HG02798 (cell line): ENCODE measurements at regions not wholly inside any gene's neighbourhood (a gene's known extent, or its start where the extent isn't known, plus 50 kb on each side); places are given as distances from the start of the nearest gene placed in this dataset.
"Not testable (repeated sequence)": the region's sequence is repeated elsewhere in the genome, so short reads cannot be mapped to it uniquely, and the experiment has no call there.

ENCODE experiments used
- ATAC-seq: cut with Tn5 transposase; IDR thresholded peaks from one replicate; pipeline ENCODE4 v1.9.1; 2021; ENCODE audit warnings: mild to moderate bottlenecking; ENCODE audit not compliant: unreplicated experiment, poor library complexity

DNA sequence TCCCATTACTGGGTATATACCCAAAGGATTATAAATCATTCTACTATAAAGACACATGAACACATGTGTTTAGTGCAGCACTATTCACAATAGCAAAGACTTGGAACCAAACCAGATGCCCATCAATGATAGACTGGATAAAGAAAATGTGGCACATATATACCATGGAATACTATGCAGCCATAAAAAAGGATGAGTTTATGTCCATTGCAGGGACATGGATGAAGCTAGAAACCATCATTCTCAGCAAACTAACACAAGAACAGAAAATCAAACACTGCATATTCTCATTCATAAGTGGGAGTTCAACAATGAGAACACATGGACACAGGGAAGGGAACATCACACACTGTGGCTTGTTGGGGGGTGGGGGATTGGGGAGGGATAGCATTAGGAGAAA, 225.2 kb upstream of the PRDM1 start:
- ATAC-seq, result not testable (repeated sequence)

DNA sequence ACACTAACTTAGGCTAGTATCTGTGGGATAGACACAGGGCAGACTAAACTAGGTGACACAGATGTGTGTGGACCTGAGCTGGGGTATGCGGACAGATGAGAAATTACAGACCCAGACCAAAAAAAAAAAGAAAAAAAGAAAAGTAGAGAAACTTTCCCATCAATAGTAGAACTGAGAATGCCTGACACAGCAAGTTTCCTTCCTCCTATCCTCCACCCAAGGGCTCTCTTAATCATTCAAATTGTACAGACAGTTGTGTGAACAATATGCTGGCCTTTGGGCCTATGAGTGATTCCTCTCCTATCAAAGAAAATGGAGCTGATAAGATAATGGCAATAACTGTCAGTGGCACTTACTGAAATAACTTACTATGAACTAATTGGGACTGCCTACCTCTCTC, 226.7 kb upstream of the PRDM1 start:
- no peak for ATAC-seq

DNA sequence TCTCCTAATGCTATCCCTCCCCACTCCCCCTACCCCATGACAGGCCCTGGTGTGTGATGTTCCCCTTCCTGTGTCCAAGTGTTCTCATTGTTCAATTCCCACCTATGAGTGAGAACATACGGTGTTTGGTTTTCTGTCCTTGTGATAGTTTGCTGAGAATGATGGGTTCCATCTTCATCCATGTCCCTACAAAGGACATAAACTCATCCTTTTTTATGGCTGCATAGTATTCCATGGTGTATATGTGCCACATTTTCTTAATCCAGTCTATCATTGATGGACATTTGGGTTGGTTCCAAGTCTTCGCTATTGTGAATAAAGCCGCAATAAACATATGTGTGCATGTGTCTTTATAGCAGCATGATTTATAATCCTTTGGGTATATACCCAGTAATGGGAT, 227.5 kb upstream of the PRDM1 start:
- ATAC-seq, result not testable (repeated sequence)

DNA sequence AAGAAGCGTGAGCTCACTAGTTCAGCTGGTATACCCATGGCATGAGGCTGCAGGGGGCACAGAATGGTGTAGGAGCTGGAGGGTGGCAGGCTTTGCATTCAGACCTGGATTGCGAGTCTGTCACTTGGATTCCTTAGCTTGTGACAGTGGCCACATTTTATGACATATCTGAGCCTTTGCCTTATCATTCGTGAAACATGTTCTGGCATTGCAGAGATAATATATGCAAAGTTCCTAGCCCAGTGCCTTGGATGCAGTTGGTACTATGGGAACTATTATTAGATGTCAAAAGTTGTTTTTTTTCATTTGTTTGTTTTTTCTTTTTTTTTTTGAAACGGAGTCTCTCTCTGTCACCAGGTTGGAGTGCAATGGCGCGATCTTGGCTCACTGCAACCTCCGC, 230.7 kb upstream of the PRDM1 start:
- no peak for ATAC-seq

DNA sequence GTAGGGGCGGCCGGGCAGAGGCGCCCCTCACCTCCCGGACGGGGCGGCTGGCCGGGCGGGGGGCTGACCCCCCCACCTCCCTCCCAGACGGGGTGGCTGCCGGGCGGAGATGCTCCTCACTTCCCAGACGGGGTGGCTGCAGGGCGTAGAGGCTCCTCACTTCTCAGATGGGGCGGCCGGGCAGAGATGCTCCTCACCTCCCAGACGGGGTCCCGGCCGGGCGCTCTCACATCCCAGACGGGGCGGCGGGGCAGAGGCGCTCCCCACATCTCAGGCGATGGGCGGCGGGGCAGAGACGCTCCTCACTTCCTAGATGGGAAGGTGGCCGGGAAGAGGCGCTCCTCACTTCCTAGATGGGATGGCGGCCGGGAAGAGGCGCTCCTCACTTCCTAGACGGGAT, 232.2 kb upstream of the PRDM1 start:
- ATAC-seq, result not testable (repeated sequence)

DNA sequence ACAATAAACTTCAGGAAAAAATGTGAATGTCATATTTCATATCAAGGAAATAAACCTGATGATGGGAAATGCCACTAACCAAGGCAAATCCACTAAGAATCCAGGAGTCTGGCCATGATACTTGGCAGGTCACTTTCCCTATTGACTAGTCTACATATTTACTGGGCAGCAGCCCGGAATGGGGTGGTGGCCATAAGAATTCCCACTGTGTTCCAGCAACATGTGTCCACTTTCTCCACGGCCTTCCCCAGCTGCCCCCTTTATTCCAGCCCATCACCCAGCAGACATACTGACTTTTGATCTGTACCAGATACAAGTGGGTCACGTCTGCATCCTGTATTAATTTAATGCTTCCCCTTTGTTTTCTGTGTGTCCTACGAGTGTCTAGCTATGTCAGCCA, 234.5 kb upstream of the PRDM1 start:
- no peak for ATAC-seq

DNA sequence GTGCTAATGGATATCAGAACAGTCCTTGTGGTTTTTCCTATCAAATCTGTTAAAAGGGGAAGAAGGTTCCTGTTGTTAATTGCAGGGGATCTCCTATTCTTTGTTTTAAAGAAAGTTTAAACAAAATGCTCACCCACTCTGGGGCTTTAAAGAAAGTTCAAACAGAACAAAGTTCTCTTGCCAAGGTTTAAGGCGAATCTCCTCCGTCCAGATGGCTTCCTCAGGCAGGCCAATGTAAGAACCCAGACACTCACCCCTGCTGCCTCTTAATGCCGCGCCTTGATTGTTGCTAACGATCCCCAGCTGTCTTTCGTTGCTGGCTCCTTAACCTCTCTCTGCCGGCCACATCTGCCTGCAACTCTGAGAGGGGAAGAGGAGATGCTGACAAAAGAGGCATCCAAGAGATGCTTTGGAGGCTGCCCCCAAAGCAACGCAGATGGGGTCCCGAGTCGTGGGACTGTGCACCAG, 235.0 kb upstream of the PRDM1 start:
- ATAC-seq, result no peak

DNA sequence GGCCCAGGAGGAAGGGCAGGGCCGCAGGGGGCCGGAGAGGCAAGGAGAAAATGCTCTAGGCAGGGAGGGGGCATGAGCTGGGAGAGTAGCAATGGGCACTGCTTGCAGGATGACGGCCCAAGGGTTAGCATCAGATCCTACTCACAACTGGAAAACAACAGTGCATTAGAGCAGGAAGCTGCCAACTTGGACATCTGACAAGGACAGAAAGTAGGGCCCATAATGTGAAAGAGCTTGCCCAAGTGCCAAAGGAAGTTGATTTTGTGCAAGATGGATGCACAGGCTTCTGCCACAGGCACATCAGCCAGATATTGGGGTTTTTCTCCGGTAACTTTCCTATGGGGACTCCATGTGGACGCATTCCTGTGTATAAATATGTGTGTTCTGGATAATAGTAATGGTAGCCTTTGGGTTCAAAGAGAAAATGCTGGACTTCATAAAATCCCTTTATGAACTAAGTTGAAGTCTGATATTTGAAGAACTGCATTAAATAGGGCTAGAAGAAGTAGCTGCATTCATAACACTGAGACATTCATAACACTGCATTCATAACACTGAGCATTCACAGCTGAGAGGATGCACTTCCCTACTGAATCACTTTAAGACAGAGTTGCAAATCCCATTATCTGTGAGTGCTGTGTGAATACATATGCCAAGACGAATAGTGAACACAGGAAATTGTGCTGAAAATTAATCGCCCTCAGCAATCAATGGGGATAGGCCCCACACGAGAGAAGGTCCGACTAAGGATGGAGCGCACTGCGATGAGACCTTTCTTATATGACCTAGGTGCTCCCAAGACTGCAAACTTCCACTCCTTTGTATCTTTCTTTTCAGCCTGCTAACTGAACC, 235.6 kb upstream of the PRDM1 start:
- ATAC-seq, result no peak

DNA sequence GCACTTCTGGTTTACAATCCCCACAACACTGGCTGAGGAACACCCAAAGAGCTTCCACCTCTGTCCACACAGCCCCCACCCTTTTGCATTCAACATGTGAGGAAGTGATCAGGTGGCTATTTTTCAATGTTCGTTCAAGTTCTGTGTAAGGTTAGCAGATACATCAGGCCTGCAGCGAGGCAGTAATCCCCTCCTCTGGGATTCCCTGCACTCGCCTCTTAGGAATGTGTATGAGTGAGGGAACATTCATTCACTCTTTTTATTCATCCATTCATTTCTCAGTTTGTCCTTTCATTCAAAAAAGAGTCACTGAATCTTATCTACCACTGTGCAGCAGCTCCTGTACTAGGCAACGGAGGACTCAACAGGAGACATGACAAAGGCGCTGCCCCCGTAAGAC, 236.4 kb upstream of the PRDM1 start:
- no peak for ATAC-seq

DNA sequence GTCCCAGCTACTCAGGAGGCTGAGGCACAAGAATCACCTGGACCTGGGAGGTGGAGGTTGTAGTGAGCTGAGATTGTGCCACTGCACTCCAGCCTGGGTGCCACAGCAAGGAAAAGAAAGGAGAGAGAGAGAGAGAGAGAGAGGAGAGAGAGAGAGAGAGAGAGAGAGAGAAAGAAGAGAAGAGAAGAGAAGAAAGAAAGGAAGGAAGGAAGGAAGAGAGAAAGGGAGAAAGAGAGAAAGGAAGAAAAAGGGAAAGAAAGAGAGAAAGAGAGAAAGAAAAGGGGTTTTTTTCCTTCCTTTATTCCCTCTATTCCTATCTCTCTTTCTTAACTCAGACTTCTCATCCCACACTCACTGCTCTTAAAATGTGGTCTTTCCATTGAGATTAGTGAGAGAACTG, 238.7 kb upstream of the PRDM1 start:
- no peak for ATAC-seq

DNA sequence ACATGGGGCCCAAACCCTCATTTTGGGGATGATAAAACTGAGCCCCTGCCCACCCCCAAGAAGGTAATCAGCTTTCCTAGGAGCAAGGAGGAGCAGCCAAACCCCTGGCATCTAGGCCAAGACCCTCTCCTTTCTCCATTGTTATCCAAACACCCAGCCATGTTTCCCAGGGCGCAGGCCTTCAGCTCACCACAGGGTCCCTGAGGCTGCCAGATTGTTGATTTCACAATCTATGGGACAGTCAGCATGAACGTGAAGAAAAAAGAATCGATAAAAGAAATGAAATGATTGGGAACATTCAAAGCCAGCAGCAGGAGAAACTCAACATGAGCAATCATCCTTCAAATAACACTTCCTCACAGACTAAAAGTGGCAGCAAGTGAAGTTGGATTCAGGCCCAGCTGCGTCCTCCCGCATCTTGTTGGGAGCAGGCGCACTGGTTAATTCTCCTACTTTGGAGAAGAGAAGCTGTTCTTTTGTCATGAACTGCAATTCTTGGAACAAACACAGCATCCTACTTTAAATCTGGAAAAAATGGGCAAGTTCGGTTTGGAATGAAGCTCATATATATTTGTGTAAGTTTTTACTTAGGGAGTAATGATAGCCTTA, 241.8 kb upstream of the PRDM1 start:
- no peak for ATAC-seq

DNA sequence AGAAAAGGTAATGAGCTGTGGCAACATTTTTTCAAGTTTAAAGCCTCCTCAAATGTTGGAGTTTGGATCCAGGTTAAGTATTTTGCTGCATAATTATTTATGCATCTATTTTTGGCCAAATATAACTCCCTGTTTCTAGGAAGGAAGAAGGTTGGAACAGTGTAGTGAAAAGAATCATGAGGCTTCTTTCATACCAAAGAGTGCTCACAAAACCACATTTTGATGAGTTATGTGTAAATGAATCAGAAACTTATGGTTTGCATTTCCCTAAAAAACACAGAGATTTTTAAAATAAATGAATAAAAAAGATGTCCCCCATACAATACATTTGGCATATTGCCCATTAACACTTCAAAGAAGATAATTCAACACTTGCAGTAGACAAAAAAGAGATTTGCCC, 246.9 kb upstream of the PRDM1 start:
- no peak for ATAC-seq

DNA sequence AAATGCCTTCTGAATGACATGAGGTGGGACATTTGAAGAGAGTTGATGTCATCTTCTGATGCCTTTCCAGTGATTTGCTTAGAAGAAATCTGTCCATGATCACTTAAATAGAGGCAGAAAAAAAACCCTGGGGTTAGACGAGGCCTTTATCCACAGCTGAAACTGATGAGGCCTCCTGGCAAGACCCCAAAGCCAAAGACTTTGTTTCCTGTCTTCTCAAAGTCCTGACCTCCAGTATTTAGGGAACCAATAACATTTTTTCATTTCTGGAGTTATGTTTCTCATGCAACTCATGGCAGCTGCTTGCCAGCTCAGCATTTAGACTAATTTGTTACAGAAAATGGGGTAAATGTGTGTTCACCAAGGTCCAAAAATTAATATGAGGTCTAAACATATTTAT, 248.0 kb upstream of the PRDM1 start:
- ATAC-seq, result no peak

DNA sequence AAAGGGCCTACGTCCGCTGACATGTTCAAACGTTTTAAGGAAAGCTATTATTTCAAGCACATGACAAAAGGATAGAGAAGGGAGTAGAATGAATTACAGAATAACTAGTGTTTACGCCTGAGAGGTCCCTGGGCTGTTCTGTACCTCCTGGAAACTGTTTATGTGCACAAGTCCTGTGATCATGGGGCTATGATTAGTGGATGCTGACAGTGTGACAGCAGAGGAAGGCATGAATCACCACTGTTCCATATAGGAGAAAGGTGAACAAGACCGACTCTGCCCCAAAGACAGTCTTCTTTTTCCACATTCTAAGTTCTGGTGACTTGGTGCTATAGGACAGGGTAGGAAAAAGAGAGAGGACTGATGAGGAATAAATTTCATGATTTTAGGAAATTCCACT, 249.2 kb upstream of the PRDM1 start:
- no peak for ATAC-seq

DNA sequence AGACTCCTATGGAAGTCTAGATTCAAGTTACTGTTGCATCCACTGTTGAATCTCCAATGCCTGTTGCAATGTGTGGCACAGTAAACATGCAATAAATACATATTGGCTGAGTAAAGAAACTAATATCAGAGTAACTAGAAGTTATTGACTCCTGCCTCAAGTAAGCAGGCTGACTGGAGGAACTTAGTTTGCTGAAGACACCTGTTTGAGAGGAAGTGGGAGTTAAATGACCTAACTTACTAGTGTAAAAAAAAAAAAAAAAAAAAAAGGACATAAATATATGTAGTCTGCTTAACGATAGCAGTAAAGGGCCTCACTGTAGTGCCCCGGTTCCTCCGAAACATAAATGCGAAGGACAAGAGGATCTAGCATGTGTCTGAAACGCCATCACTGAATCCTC, 249.8 kb upstream of the PRDM1 start:
- ATAC-seq, result no peak

DNA sequence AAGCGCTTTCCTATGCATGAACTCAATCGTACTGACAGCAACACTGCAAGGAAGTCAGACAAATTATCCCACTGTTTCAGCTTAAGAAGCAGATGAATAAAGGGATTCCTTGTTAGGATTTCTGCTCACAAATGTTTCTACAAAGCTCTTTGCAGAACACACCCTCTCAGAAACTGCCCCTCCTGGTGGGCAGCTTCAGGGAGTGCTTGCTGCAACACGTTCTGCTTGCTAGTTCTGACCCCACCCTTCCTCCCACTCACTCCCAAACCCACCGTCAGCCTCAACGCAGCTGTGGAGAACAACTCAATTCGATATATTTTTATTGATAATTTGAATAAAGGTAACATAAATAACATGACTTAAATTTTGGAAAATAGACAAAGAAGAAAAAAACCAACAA, 250.8 kb upstream of the PRDM1 start:
- ATAC-seq, result no peak

DNA sequence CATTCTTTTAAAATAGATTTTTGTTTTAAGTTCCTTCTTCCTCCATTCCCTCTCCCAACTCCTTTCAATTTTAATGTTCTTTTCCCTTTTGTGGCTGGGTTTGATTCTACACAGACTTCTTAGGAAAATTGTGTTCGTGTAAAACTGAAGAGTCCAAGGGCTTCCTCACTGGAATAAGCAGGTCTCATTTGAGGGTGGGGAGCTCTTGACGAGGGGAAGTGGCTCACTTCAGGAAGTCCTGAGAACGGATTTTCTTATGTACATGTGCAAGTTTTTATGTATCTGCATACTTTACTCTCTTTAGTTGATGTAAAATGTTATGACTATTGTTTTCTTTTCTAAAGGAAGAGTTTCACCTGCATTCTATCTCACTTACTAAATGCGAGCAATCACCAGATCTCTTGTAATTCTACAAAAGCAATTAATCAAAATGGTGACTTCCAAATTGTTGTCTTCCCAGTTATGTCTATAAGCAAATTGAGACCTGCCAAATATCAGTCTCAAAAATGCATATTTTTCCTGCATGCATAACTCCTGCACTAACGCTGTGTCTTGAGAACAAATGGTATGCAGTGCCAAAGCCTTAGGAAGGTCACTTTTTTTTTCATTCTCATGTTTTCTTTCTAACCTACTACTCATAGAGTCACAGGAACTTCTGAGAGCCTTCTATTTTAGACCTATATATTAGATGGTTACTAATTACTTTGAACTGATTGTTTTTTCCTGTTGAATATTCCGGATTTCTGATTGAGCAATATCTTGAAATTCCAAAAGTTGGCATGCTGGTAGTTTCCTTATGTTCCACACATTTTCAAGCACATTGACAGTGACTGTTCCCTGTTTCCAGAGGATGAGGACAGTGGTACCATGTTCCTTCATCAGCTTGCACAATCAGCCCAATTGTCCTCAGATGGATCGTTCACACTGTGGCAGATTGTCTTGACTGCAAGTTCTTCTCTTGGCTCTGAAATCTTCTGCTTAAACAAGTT, 251.9 kb upstream of the PRDM1 start:
- ATAC-seq, result no peak

DNA sequence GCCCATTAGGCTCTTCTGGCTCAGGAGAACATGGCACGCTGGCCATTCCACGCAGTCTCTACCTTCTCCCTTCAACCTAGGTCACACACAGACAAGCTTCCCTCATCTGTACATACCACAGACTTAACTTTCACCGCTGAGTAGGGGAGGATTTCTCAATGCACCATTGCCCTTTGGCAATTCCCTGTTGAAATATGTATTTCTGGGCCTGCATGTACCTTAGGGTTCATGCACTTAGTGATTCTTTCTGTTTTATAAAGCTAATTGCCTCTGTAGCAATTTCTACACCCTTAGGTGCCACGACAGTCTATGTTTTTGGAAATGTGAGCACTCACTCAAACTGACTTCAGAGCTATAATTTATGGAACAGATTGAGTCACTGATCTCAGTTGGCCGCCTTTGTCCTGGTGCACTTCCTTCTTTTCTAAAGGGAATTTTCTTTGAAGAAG, 253.8 kb upstream of the PRDM1 start:
- no peak for ATAC-seq

DNA sequence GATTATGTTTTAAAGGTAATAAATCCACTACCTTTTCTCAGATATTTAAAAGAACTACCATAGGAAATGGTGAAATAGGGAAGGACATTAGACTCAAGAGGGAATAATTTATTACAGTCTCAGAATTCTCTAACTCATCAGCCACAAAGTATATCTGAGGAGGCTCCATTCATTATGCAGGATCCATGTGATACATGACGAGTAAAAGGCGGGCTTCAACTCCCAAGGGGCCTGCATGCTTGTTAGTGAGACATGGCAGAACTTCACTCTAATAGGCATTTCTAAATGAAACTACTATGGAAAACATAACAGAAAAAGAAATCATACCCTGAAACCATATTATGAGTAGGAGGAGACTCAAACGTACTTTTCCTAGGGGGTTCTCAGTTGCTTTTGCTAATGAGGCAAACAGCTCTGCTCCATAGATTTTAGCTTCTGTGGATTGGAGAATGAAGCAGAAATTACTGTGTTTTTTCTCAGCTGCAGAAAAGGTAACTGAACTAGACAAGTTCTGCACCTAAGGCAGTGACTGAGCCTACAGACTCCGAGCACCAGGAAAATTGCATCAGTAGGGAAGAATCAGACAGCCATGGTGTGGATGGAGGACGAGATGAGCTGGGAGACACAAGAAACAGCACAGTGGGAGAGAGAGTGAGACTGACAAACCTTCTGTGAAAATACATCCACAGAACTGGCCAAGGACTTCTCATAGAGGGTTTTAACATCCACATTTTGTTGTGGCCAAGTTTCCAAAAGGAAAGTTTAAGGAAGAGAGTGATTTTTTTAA, 254.6 kb upstream of the PRDM1 start:
- no peak for ATAC-seq

DNA sequence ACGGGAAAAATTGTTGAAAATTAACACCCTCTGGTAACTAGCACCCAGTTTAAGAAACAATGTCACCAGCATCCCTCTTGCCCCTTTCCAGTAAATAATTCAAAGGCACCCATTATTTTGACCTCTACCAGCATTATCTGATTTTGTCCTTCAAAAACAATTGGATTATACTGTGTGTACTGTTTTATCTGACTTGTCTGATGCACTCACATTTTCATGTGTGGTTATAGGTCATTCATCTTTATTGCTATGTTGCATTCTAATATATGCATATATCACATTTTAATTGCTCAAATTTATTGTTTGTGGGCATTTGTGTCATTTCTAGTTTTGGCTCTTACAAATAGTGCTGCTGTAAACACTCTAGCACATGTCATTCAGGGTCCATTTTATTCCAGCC, 260.9 kb upstream of the PRDM1 start:
- ATAC-seq, result no peak
